ENCODE measurements at regions not wholly inside any gene's neighbourhood (a gene's known extent, or its start where the extent isn't known, plus 50 kb on each side); places are given as distances from the start of the nearest gene placed in this dataset.

DNA sequence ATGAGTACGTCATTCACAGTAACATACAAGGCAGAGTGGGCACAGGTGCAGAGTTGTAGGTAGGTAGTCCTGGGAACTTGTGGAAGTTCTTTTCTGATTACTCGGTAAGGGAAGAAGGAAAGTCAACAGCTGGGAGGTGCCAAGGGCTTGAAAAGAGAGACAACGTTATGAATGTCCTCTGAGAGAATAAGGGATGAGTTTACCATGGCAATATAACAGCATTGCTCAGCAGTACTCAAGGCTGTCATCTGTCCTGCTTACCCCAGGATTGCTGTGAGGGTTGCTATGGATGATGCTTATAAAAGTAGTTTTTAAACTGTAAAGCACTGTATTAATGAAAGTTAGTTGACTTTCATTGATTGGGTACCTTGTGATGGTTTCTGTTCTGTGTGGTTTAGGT is 369.1 kb upstream of the SGCD start:
- TF ChIP-seq, protein P1, sequence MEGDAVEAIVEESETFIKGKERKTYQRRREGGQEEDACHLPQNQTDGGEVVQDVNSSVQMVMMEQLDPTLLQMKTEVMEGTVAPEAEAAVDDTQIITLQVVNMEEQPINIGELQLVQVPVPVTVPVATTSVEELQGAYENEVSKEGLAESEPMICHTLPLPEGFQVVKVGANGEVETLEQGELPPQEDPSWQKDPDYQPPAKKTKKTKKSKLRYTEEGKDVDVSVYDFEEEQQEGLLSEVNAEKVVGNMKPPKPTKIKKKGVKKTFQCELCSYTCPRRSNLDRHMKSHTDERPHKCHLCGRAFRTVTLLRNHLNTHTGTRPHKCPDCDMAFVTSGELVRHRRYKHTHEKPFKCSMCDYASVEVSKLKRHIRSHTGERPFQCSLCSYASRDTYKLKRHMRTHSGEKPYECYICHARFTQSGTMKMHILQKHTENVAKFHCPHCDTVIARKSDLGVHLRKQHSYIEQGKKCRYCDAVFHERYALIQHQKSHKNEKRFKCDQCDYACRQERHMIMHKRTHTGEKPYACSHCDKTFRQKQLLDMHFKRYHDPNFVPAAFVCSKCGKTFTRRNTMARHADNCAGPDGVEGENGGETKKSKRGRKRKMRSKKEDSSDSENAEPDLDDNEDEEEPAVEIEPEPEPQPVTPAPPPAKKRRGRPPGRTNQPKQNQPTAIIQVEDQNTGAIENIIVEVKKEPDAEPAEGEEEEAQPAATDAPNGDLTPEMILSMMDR (IDR thresholded peaks at IDR 0.05), result no peak
- TF ChIP-seq POLR2A (IDR thresholded peaks at IDR 0.05), result no peak
